ACC112 (cell line): ENCODE measurements at regions not wholly inside any gene's neighbourhood (a gene's known extent, or its start where the extent isn't known, plus 50 kb on each side); places are given as distances from the start of the nearest gene placed in this dataset.
"Not testable (repeated sequence)": the region's sequence is repeated elsewhere in the genome, so short reads cannot be mapped to it uniquely, and the experiment has no call there.

Experiments
- H2AFZ ChIP-seq: fragments of 200-600 bp; sonication (generic); one replicate; pipeline ENCODE4 v1.6.0; 2017; ENCODE audit warnings: antibody characterized with exemption, low read length; ENCODE audit not compliant: unreplicated experiment
- H3K27ac ChIP-seq: fragments of 200-600 bp; sonication (generic); 2 replicates; pipeline ENCODE4 v1.5.1; 2014; ENCODE audit warnings: low read depth, mild to moderate bottlenecking, antibody characterized with exemption, low read length, moderate library complexity
- H3K27me3 ChIP-seq: fragments of 200-600 bp; sonication (generic); 2 replicates; pipeline ENCODE4 v1.6.1; 2014; ENCODE audit warnings: mild to moderate bottlenecking, antibody characterized with exemption, low read length, moderate library complexity, mixed read lengths; ENCODE audit not compliant: insufficient read depth
- H3K36me3 ChIP-seq: fragments of 200-600 bp; sonication (generic); 2 replicates; pipeline ENCODE4 v1.6.1; 2016; ENCODE audit warnings: mild to moderate bottlenecking, antibody characterized with exemption, low read length, moderate library complexity, mixed read lengths; ENCODE audit not compliant: insufficient read depth
- H3K4me1 ChIP-seq: fragments of 200-600 bp; sonication (generic); one replicate; pipeline ENCODE4 v1.6.1; 2016; ENCODE audit warnings: low read length, mixed read lengths; ENCODE audit not compliant: insufficient read depth, unreplicated experiment, control insufficient read depth
- H3K4me3 ChIP-seq: fragments of 200-600 bp; sonication (generic); 2 replicates; pipeline ENCODE4 v1.5.1; 2014; ENCODE audit warnings: mild to moderate bottlenecking, low read depth, low read length
- H3K79me2 ChIP-seq: fragments of 200-600 bp; sonication (generic); one replicate; pipeline ENCODE4 v1.6.0; 2016; ENCODE audit warnings: low read length; ENCODE audit not compliant: control insufficient read depth, unreplicated experiment, insufficient read depth

DNA sequence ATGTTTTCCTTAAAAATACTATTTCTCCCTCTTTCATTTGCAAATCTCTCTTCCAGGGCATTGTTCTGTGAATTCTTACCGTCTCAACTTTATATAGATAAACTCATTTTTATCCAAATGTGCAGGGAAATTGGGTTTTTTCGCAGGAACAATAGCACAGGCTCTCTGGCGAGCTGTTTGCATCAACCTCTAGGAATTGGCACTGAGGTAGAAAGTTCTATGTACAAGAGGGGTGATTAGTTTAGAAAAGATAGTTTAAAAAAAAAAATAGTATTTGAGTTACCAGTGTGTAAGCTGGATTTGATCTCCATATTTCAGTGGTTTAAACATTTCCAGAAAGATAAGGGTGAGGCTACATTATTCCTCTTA lies 129.7 kb upstream of the BTN3A2 start:
- Histone ChIP-seq H3K36me3 (no peaks in the 10 kb centered on the region), H3K27ac (peak overlapping the region; percentile 46), H2AFZ (peak overlapping the region; percentile 88), H3K27me3 (no peaks in the 10 kb centered on the region; the same call in 1 of the 2 replicates), H3K4me3 (peak overlapping the region; percentile 69), H3K79me2 (no peaks in the 10 kb centered on the region), H3K4me1 (peaks cover 7% of the 10 kb centered on the region)

GRCh38 chr6:26239415-26239814 lies 125.6 kb upstream of the BTN3A2 start:
- H3K4me1 ChIP-seq, H3K79me2 ChIP-seq, H3K27me3 ChIP-seq, H3K4me3 ChIP-seq, H2AFZ ChIP-seq, H3K36me3 ChIP-seq, H3K27ac ChIP-seq: not testable (repeated sequence)

- peak overlapping the region; percentile 97 for H2AFZ ChIP-seq
- H3K36me3 ChIP-seq: no peaks in the 10 kb centered on the region
Measured at GRCh38 chr6:26240157-26241032, 124.6 kb upstream of the BTN3A2 start.

DNA sequence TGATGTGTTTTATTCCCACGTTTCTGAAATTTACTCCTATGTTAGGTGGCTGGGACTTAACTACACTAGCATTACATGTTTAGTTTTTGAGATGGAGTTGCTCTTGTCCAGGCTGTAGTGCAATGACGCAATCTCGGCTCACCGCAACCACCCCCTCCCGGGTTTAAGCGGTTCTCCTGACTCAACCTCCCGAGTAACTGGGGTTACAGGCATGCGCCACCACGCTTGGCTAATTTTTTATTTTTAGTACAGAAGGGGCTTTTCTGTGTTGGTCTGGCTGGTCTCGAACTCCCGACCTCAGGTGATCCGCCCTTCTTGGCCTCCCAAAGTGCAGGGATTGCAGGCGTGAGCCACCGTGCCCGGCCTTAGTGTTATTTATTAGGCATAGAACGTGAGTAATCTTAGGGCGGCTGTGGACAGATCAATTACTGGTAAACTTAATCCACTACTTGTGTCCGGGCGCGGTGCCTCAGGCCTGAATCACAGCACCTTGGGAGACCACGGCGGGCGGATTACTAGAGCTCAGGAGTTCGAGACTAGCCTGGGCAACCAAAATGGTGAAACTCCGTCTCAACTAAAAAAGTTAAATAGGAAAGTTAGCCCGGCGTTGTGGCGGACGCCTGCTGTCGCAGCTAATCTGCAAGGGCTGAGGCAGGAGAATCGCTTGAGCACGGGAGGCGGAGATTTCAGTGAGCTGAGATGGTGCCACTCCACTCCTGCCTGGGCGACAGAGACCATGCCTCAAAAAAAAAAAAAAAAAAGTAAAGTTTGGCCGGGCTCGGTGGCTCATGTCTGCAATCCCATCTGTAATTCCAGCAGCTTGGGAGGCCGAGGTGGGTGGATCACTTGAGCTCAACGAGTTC lies 123.7 kb upstream of the BTN3A2 start:
- H2AFZ ChIP-seq: peak overlapping the region; percentile 97
- H3K27ac ChIP-seq: peak overlapping the region; percentile 81
- no peaks in the 10 kb centered on the region; the same call in 1 of the 2 replicates for H3K27me3 ChIP-seq
- no peaks in the 10 kb centered on the region for H3K36me3 ChIP-seq
- peak overlapping the region; percentile 80 for H3K4me3 ChIP-seq
- H3K4me1 ChIP-seq: no peaks in the 10 kb centered on the region
- H3K79me2 ChIP-seq: no peaks in the 10 kb centered on the region

More at GRCh38 chr6:26240157-26241032, 124.6 kb upstream of the BTN3A2 start:
- peak overlapping the region; percentile 81 for H3K27ac ChIP-seq
- peaks cover 2% of the 10 kb centered on the region for H3K4me1 ChIP-seq
- peak overlapping the region; percentile 80 for H3K4me3 ChIP-seq
- H3K27me3 ChIP-seq: no peaks in the 10 kb centered on the region; the same call in 1 of the 2 replicates
- H3K79me2 ChIP-seq: no peaks in the 10 kb centered on the region

- Histone ChIP-seq H3K4me3 (no peak overlapping the region), H3K27me3 (no peaks in the 10 kb centered on the region; the same call in 1 of the 2 replicates), H2AFZ (no peak overlapping the region), H3K27ac (no peak overlapping the region), H3K36me3 (no peaks in the 10 kb centered on the region), H3K79me2 (no peaks in the 10 kb centered on the region), H3K4me1 (no peaks in the 10 kb centered on the region)
Measured at GRCh38 chr6:26243132-26243531, 121.9 kb upstream of the BTN3A2 start.

GRCh38 chr6:26243752-26244151 lies 121.2 kb upstream of the BTN3A2 start:
- no peaks in the 10 kb centered on the region; the same call in 1 of the 2 replicates for H3K27me3 ChIP-seq
- no peaks in the 10 kb centered on the region for H3K79me2 ChIP-seq
- no peaks in the 10 kb centered on the region for H3K36me3 ChIP-seq
- no peak overlapping the region for H3K4me3 ChIP-seq
- H2AFZ ChIP-seq: no peak overlapping the region
- H3K27ac ChIP-seq: no peak overlapping the region
- no peaks in the 10 kb centered on the region for H3K4me1 ChIP-seq

GRCh38 chr6:26246058-26246457 lies 118.9 kb upstream of the BTN3A2 start:
- Histone ChIP-seq H3K27ac (no peak overlapping the region), H3K36me3 (no peaks in the 10 kb centered on the region), H3K27me3 (peaks cover 12% of the 10 kb centered on the region), H3K4me3 (no peak overlapping the region), H3K4me1 (no peaks in the 10 kb centered on the region), H2AFZ (no peak overlapping the region), H3K79me2 (no peaks in the 10 kb centered on the region)

DNA sequence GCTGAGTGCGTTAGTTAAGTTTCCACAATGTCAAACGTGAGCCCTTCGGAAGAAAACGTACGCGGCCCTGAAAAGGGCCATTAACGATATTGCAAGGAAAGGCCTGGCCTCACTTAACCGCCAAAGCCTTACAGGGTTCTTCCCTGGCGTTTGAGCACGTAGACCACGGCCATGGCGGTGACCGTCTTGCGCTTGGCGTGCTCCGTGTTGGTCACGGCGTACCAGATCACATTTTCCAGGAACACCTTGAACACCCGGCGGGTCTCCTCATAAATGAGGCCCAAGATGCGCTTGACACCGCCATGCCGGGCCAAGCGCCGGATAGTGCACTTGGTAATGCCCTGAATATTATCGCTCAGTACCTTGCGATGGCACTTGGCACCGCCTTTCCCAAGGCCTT lies 118.4 kb upstream of the BTN3A2 start:
- no peaks in the 10 kb centered on the region for H3K4me1 ChIP-seq
- no peak overlapping the region for H3K4me3 ChIP-seq
- H3K27me3 ChIP-seq: peaks cover 17% of the 10 kb centered on the region
- H2AFZ ChIP-seq: no peak overlapping the region
- H3K36me3 ChIP-seq: no peaks in the 10 kb centered on the region
- H3K79me2 ChIP-seq: no peaks in the 10 kb centered on the region
- no peak overlapping the region for H3K27ac ChIP-seq

DNA sequence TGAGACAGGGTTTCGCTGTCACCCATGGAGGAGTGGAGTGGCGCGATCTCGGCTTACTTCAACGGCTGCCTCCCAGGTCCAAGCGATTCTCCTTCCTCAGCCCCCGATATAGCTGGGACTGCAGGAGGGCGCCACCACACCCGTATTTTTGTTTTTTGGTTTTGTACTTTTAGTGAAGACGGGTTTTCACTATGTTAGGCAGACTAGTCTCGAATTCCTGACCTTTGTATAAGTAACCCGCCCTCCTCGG lies 115.4 kb upstream of the BTN3A2 start:
- no peaks in the 10 kb centered on the region for H3K79me2 ChIP-seq
- H3K4me3 ChIP-seq: peak overlapping the region; percentile 69
- peak overlapping the region; percentile 93 for H2AFZ ChIP-seq
- peaks cover 32% of the 10 kb centered on the region for H3K27me3 ChIP-seq
- H3K36me3 ChIP-seq: no peaks in the 10 kb centered on the region
- H3K4me1 ChIP-seq: no peaks in the 10 kb centered on the region
- peak overlapping the region; percentile 57 for H3K27ac ChIP-seq

- Histone ChIP-seq H2AFZ (peak overlapping the region; percentile 93), H3K4me3 (peak overlapping the region; percentile 69), H3K4me1 (no peaks in the 10 kb centered on the region), H3K27ac (peak overlapping the region; percentile 57), H3K36me3 (no peaks in the 10 kb centered on the region), H3K27me3 (peaks cover 32% of the 10 kb centered on the region), H3K79me2 (no peaks in the 10 kb centered on the region)
Measured at GRCh38 chr6:26249957-26250697, 114.9 kb upstream of the BTN3A2 start.
